ENCODE measurements at regions not wholly inside any gene's neighbourhood (a gene's known extent, or its start where the extent isn't known, plus 50 kb on each side); places are given as distances from the start of the nearest gene placed in this dataset.

- no peak for DNase-seq
Measured at GRCh38 chr10:78164702-78165101, 131.0 kb downstream of the RPS24 start.

DNA sequence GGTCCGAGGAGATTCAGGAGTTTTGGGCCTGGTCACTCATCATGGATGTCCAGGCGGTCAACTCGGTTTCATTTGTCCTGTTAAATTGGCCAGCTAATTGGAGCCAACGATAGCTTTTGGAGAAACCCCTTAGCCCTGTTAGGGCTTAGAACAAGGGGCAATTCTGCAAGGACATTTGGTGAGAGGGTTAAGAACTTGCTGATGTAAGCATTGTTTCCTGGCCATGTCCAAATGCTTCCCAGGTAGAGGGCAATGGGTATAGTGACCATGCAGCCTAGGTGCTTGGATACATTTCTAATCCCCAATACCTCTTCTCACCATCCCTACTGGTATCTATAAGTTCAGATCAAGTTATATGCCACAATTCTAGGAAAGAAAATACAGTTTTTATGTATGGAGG lies 131.5 kb downstream of the RPS24 start:
- no peak for DNase-seq

DNA sequence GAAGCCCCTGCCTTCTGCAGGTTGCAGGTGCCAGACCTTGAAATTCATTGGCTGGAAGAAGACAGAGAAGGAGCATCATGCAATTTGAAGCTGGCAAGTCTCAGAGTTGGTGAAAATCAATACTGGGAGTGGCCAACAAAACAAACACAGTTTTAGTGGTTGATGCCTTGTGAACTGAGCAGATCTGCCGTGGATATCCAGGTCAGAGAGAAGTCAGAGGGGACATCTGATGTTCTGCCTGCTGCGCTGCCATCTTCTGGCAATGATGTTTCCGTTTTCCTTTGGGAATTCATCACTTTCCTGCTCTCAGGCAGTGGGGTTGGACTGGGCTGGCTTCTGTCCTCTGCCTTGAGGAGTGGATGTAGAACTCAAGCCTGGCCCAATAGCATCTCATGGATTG lies 132.0 kb downstream of the RPS24 start:
- no peak for DNase-seq

- DNase-seq = no peak
Measured at GRCh38 chr10:78166261-78166660, 132.6 kb downstream of the RPS24 start.

GRCh38 chr10:78169214-78169613 lies 135.6 kb downstream of the RPS24 start:
- DNase-seq = no peak

DNA sequence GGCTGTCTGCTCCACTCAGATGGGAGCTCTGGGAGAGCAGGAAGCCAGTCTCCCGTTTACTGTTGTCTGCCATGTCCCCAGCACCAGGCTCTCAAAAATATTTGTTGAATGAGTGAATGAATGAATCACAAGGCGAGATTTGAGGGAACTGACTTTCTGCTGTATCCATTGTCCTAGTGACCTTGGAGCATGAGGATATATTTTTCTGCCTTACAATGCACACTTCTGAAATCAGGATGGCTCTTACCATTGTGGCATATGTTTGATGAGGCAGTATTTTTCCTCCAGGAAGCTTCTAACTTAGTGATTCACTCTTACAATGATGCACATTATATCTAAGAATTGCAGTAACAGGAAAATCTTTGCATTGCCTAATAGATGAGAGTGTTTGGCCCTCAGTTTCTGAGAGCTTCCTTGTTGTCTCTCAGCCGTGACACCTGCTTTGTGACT lies 136.4 kb downstream of the RPS24 start:
- DNase-seq = no peak

GRCh38 chr10:78171633-78172400 lies 138.2 kb downstream of the RPS24 start:
- no peak for DNase-seq

DNA sequence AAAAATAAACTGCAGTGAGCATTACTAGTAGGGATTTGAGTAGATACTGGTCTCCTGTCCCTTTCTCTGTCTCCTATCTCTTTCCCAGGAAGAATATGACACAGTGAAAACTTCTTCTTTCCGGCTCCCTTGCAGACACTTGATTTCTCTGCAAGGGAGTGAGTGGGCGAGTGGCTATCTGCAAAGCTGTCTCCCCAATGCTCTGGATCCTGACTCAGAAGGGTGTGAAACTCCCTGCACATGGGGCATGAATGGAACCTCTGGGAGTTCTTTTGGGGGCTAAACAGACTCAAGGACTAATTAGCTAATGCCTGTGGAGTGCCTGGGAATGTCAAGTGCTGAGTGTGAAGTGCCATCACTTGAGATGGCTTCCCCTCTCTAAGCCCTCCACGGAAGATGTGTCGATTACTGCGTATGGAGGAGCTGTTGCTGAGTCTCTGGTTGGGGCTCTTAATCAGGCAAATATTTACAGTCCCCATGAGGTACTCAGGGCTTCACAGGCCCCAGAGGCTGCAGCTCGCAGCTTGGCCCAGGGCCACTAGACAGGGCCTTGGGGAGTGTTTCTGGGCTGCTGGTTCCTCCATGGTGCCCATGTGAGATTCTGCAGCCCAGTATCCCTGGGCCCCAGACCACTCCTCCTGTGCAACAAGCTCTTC lies 139.8 kb downstream of the RPS24 start:
- DNase-seq = no peak

DNA sequence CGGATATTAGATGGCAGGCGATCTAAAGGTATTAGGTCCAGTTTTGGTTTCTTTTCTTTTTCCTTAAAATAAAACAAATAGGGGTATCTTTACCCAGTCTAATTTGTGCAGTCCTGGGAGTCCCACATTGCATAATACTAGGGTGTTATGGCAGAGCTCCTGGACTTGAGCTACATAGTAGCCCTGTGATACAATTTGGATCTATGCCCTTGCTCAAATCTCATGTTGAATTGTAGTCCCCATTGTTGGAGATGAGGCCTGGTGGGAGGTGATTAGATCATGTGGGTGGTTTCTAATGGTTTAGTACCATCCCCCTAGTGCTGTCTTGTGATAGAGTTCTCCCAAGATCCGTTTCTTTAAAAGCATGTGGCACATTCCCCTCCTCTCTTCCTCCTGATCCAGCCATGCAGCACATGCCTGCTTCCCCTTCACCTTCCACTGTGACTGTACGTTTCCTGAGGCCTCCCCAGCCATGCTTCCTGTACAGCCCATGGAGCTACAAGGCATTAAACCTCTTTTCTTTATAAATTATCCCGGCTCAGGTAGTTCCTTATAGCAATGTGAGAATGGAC lies 141.9 kb downstream of the RPS24 start:
- DNase-seq = no peak

DNA sequence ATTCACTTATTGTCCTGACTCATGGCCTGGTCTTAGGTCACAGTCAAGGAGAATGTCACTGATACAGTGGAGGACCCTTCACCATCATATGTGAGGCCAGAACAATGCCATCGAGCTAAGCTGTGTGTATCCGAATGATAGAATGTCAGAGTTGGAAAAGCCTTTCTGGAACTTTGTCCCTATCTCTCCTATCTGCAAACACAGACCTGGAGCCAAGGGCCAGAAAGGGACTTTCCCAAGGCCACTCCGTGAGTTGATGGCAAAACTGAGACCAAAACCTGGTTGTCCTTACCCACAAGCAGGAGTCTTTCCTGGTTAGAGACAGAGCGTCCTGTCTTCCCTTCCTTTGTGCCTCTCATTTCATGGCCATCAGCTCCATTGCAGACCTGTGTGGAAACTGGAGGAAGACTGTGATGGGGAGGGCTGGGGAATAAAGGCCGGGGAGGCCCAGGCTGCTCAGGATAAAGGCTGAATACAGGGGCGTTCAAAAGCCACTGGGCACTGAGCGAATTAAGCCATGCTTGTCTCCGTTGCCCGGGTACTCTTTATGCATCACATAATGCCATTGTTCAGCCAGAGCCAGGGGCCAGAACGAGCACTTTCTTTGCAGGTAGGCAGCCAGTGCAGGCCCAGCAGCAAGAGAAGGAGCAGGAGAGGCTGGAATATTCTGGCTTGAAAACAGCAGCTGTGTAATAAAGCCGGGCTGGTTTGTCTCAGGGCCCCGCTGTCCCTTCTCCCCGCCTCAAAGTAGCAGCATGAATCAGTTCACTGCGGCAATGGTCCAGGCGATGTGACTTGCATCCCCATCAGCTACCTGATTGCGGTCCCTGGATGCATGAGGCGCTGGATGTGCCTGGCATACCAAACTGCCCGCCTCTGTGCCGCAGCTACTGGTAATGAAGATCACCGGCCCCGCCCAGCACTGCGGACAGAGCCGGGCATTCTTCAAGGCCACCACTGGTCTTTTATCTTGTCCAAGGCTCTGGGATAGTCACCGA lies 143.0 kb downstream of the RPS24 start:
- no peak for DNase-seq

GRCh38 chr10:78177491-78178185 lies 144.0 kb downstream of the RPS24 start:
- DNase-seq = no peak

GRCh38 chr10:78178397-78178796 lies 144.7 kb downstream of the RPS24 start:
- no peak for DNase-seq

DNA sequence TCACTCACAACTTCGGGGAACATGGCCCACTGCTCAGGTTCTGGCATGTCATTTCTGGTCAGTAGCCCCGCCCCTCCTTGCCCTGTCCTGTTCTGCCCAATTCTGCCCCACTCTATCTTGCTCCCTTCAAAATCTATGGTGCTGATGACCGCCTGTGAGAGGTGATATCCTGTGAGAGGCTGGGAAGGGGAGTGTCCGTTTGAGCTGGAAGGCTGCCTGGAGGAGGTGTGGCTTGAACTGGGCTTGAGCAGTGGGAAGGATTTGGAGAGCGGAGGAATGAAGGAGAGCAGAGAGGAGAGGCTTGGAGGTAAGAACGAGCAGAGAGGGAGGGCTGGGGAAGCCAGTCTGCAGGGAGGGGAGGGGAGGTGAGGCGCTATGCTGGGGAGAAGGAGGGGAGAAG lies 145.3 kb downstream of the RPS24 start:
- no peak for DNase-seq

GRCh38 chr10:78179886-78180705 lies 146.4 kb downstream of the RPS24 start:
- DNase-seq = no peak

DNA sequence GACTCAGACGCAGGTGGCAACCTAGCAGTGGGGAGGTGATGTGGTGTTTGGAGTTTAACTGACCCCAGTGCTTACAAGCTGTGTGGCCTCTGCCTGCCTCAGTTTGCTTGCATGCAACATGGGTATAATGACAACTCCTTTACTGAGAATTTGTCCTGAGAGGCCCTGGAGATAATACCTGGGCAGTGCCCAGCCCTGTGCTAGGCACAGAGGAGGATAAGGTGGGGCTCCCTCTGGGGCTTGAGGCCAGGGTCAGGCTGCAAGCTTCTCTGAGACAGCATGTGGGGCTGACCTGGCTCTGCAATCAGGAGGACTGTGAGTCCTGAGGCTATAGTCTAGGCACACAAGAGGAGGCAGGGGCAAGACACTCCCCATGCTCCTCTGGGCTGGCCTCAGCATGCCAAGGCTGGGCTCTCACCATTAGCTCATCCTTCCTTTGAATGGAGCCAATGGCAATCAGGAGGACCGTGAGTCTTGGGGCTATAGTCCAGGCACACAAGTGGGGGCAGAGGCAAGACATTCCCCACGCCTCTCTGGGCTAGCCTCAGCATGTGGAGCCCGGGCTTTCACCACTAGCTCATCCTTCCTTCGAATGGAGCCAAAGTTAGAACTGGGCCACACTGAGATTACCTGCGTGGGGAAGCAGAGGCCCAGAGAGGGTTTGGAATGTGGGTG lies 147.9 kb downstream of the RPS24 start:
- DNase-seq = no peak

DNA sequence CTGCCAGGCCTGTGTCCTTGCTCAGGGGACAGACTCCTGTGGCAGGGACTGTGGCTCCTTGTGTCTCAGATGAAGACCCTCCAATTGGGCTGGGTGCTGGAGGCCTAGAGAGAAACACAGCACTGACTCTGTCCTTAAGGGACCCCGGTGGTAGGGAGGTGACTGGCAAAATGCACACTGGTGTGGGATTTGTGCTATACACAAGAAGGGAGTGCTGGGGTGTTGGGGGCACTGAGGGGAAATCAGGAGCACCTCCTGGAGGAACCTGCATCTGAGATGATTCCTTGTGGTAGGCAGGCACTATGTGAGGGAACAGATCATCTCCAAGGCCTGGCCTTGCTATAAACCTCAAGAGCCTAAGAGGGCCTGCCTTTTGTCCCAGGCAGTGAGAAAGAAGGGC lies 149.2 kb downstream of the RPS24 start:
- DNase-seq = no peak

GRCh38 chr10:78184851-78185692 lies 151.4 kb downstream of the RPS24 start:
- DNase-seq = no peak

- DNase-seq = no peak
Measured at GRCh38 chr10:78185693-78186055, 152.0 kb downstream of the RPS24 start.

DNA sequence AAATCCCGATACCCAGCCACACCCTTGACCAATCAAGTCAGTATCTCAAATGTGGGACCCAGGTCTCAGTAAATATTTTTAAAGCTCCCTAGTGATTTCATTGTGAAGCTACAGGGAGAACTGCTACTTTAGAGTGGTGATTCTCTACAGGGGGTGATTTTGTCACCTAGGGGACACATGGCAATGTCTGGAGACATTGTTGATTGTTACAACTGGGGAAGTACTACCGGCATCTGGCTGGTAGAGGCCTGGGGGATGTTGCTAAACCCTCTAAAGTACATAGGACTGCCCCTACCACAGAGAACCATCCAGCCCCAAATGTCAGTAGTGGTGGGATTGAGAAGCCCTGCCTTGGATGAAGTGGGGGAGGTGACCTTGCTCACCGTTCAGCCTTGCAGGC lies 152.9 kb downstream of the RPS24 start:
- no peak for DNase-seq

DNA sequence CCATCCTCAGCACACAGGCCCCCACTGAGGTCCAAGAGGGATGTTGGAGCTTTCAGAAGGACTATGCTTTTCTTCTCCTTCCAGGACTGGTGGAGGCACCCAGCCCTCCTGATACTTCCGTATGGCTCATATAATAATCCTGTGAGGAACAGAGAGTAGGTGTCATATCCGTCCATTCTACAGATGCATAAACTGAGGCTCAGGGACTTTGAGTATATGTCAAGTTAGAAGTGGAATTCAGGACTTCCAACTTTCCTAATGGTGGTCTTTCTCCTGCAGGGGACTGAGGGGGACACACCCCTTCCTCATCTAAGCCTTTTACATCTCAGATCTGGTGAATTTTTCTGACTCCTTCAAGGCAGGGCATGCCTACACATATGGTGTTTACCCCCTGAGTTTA lies 153.7 kb downstream of the RPS24 start:
- DNase-seq = no peak
